ENCODE measurements at regions not wholly inside any gene's neighbourhood (a gene's known extent, or its start where the extent isn't known, plus 50 kb on each side); places are given as distances from the start of the nearest gene placed in this dataset.

DNA sequence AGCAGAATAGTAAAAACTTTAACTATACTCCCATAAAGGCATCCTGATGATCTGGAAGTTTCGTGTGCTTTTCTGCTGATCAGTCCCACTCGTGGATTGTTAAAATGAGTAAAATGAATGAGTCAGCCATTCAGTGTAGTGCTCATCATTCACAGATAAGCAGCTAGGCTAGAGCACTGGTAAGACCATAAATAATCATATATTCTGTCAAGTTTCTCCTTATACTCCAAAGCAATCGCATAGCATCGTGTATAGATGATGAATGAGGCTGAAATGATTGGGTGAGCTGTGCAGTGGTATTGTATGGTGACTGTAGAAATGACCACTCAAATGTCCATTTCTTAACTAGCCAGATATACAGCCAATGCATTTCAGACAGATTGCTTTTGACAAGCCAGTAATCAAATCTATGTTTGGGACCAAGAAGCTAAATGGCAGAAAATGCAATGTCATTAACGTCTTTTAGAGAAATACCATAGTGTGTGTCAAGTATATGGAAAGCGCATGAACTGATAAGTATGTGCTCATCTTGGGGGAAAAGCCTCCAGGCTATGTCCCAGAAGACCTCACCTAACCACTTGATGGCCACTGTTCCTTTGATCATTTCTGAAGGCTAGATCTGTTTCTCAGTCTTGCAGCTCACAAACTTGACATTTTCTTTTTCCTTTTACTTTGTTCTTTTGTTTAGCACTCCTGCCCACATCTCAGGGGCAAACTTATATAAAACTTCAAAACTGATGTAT, 227.2 kb upstream of the FAM3C start:
- no peak overlapping the region for H3K14ac ChIP-seq (replicated peaks; ENCODE audit: low read depth, low read length)
- POLR2A ChIA-PET (ENCODE audit: unreplicated experiment): no interaction called here
- H3K79me1 ChIP-seq (ENCODE audit: low read depth in 1 of 2, low read length in 2 of 2): no peaks in the 10 kb centered on the region
- TF ChIP-seq CEBPB (IDR thresholded peaks at IDR 0.05; ENCODE audit: low read depth, low read length) (no peak), MAZ (IDR thresholded peaks at IDR 0.05; ENCODE audit: borderline replicate concordance, low read depth, low read length) (no peak), SMC3 (IDR thresholded peaks at IDR 0.05; ENCODE audit: low read depth, low read length) (no peak), MAFK (IDR thresholded peaks at IDR 0.05; ENCODE audit: low read depth, low read length) (no peak), CHD1 (IDR thresholded peaks at IDR 0.05; ENCODE audit: low read depth, low read length) (no peak), RCOR1 (IDR thresholded peaks at IDR 0.05; ENCODE audit: insufficient replicate concordance, low read length) (no peak), RFX5 (IDR thresholded peaks at IDR 0.05; ENCODE audit: low read depth, low read length) (no peak), MXI1 (IDR thresholded peaks at IDR 0.05; ENCODE audit: borderline replicate concordance, low read depth, low read length) (no peak), RAD21 (IDR thresholded peaks at IDR 0.05; ENCODE audit: low read length) (no peak), BHLHE40 (IDR thresholded peaks at IDR 0.05; ENCODE audit: low read depth, low read length) (no peak), POLR2A (IDR thresholded peaks at IDR 0.05; ENCODE audit: low read depth, low read length) (no peak), FOS (IDR thresholded peaks at IDR 0.05; ENCODE audit: low read depth, low read length) (no peak), NFE2L2 (IDR thresholded peaks at IDR 0.05; ENCODE audit: low read depth, low read length) (no peak)
- TF ChIP-seq, protein P1, sequence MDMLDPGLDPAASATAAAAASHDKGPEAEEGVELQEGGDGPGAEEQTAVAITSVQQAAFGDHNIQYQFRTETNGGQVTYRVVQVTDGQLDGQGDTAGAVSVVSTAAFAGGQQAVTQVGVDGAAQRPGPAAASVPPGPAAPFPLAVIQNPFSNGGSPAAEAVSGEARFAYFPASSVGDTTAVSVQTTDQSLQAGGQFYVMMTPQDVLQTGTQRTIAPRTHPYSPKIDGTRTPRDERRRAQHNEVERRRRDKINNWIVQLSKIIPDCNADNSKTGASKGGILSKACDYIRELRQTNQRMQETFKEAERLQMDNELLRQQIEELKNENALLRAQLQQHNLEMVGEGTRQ (IDR thresholded peaks at IDR 0.05; ENCODE audit: low read depth, low read length): no peak
- TF ChIP-seq, protein P2, sequence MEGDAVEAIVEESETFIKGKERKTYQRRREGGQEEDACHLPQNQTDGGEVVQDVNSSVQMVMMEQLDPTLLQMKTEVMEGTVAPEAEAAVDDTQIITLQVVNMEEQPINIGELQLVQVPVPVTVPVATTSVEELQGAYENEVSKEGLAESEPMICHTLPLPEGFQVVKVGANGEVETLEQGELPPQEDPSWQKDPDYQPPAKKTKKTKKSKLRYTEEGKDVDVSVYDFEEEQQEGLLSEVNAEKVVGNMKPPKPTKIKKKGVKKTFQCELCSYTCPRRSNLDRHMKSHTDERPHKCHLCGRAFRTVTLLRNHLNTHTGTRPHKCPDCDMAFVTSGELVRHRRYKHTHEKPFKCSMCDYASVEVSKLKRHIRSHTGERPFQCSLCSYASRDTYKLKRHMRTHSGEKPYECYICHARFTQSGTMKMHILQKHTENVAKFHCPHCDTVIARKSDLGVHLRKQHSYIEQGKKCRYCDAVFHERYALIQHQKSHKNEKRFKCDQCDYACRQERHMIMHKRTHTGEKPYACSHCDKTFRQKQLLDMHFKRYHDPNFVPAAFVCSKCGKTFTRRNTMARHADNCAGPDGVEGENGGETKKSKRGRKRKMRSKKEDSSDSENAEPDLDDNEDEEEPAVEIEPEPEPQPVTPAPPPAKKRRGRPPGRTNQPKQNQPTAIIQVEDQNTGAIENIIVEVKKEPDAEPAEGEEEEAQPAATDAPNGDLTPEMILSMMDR (conservative IDR thresholded peaks at IDR 0.05; ENCODE audit: low read depth, low read length): no peak
- TF ChIP-seq, protein P3, sequence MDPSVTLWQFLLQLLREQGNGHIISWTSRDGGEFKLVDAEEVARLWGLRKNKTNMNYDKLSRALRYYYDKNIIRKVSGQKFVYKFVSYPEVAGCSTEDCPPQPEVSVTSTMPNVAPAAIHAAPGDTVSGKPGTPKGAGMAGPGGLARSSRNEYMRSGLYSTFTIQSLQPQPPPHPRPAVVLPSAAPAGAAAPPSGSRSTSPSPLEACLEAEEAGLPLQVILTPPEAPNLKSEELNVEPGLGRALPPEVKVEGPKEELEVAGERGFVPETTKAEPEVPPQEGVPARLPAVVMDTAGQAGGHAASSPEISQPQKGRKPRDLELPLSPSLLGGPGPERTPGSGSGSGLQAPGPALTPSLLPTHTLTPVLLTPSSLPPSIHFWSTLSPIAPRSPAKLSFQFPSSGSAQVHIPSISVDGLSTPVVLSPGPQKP (IDR thresholded peaks at IDR 0.05; ENCODE audit: borderline replicate concordance, low read depth, low read length): no peak
- DNase-seq: no peak
- intact Hi-C loops (cut with micrococcal nuclease): no loop called here
- no peak overlapping the region for H2BK20ac ChIP-seq (ENCODE audit: low read depth, low read length)
- H3K27ac ChIP-seq (ENCODE audit: insufficient read depth, low read length): no peak overlapping the region
- H3K4me3 ChIP-seq (ENCODE audit: insufficient read depth, low read depth, low read length): no peak overlapping the region
- no peak overlapping the region for H2BK5ac ChIP-seq (ENCODE audit: low read depth, low read length, poor library complexity, severe bottlenecking)
- no peak overlapping the region for H4K8ac ChIP-seq (ENCODE audit: low read depth in 2 of 2, low read length in 2 of 2)
- no peaks in the 10 kb centered on the region for H4K20me1 ChIP-seq (ENCODE audit: insufficient read depth, low read length)
- H3K9me1 ChIP-seq (ENCODE audit: insufficient read depth, low read length): no peaks in the 10 kb centered on the region
- no peak overlapping the region for H4K5ac ChIP-seq (ENCODE audit: low read depth, low read length)
- no peaks in the 10 kb centered on the region for H3K36me3 ChIP-seq (ENCODE audit: control insufficient read depth, insufficient read depth, low read length)
- no peak overlapping the region for H3K9ac ChIP-seq (ENCODE audit: low read depth, low read length)
- no peaks in the 10 kb centered on the region for H3K4me1 ChIP-seq (ENCODE audit: control insufficient read depth, insufficient read depth, low read length)
- BruUV-seq (replicated peaks): no TSS peak
- H2BK15ac ChIP-seq (ENCODE audit: low read depth, low read length): no peak overlapping the region
- no peak overlapping the region for H3K4me2 ChIP-seq (ENCODE audit: low read depth, low read length)
- no peak overlapping the region for H3K18ac ChIP-seq (ENCODE audit: low read depth, low read length)
- in situ Hi-C loops (cut with MboI; ENCODE audit: low sequenced_read_pairs): no loop called here
- no CpG with 5 or more reads among the region's 6 CpGs for WGBS, 2 experiments (ENCODE audit: extremely low coverage in 2 of 2, insufficient read length in 1 of 2)
- no peak overlapping the region for H3K56ac ChIP-seq (ENCODE audit: extremely low read depth, insufficient read depth, low read length)
- no peak overlapping the region for H3K23ac ChIP-seq (ENCODE audit: low read depth, low read length)
- ATAC-seq (ENCODE audit: low read depth): no peak
- no peak overlapping the region for H2AK5ac ChIP-seq (ENCODE audit: low read depth, low read length)
- no peaks in the 10 kb centered on the region for H3K9me3 ChIP-seq (ENCODE audit: control insufficient read depth, insufficient read depth, low read length)
- no peak overlapping the region for H2AFZ ChIP-seq (replicated peaks; ENCODE audit: low read length, poor library complexity)
- no peak overlapping the region for H3K4ac ChIP-seq (ENCODE audit: low read depth, low read length)
- H3K27me3 ChIP-seq (ENCODE audit: control insufficient read depth, insufficient read depth, low read length): no peaks in the 10 kb centered on the region
- no peak overlapping the region for H2BK120ac ChIP-seq (ENCODE audit: low read depth, low read length)
- dilution Hi-C loops (cut with HindIII; ENCODE audit: low sequenced_read_pairs, unreplicated experiment): no loop called here
- no peak overlapping the region for H4K91ac ChIP-seq (ENCODE audit: insufficient read depth, low read depth, low read length)
- CTCF ChIA-PET: interaction anchor here (0.6 kb wide), 2 partner anchors 203 to 392 kb away, joined by 5 to 8 read pairs; no protein-coding TSS in a partner anchor
- no peak overlapping the region for H2AK9ac ChIP-seq (replicated peaks; ENCODE audit: low read depth, low read length, poor library complexity)

Data from IMR-90 (cell line).